ENCODE measurements at regions not wholly inside any gene's neighbourhood (a gene's known extent, or its start where the extent isn't known, plus 50 kb on each side); places are given as distances from the start of the nearest gene placed in this dataset.

DNA sequence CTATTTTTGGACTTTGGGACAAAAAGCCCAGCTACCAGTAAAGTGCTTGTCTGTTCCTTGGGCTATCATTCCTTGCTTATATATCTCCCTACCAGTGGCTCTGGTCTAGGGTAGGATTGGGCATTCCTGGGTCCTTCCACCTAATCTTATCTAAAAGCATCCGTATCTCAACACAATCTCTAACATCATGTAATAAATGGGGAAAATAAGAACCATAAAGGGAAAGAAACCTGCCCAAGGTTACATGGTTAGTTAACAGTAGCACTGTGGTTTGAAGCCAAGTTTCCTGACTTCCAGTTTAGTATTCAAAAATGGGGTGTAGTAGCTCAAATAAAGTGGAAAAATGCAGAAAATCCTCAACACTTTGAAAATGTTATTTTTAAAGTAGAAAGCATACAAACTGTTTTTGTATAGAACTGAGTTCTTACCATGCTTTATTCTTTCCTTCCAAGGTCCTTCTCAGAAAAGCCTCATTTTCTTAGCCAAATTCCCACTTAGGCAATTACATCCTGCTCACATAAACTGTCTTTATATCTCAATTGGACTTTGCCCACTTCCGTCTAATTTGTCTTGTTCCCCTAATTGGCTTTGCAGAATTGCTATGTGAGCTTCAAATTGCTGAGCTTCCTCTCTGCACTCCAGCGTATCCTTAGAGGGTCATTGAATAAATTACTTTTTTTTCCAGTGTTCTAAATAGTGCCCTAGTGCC is 273.1 kb upstream of the UBE2E3 start:
- TF ChIP-seq, protein P1, sequence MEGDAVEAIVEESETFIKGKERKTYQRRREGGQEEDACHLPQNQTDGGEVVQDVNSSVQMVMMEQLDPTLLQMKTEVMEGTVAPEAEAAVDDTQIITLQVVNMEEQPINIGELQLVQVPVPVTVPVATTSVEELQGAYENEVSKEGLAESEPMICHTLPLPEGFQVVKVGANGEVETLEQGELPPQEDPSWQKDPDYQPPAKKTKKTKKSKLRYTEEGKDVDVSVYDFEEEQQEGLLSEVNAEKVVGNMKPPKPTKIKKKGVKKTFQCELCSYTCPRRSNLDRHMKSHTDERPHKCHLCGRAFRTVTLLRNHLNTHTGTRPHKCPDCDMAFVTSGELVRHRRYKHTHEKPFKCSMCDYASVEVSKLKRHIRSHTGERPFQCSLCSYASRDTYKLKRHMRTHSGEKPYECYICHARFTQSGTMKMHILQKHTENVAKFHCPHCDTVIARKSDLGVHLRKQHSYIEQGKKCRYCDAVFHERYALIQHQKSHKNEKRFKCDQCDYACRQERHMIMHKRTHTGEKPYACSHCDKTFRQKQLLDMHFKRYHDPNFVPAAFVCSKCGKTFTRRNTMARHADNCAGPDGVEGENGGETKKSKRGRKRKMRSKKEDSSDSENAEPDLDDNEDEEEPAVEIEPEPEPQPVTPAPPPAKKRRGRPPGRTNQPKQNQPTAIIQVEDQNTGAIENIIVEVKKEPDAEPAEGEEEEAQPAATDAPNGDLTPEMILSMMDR (IDR thresholded peaks at IDR 0.05; ENCODE audit: low read length) = no peak
- TF ChIP-seq EZH2 (optimal IDR thresholded peaks at IDR 0.05; ENCODE audit: low read depth, low read length) = no peak
- no peak for TF ChIP-seq EZH2phosphoT487 (IDR thresholded peaks at IDR 0.05; ENCODE audit: low read length)
